ENCODE measurements at regions not wholly inside any gene's neighbourhood (a gene's known extent, or its start where the extent isn't known, plus 50 kb on each side); places are given as distances from the start of the nearest gene placed in this dataset.

DNA sequence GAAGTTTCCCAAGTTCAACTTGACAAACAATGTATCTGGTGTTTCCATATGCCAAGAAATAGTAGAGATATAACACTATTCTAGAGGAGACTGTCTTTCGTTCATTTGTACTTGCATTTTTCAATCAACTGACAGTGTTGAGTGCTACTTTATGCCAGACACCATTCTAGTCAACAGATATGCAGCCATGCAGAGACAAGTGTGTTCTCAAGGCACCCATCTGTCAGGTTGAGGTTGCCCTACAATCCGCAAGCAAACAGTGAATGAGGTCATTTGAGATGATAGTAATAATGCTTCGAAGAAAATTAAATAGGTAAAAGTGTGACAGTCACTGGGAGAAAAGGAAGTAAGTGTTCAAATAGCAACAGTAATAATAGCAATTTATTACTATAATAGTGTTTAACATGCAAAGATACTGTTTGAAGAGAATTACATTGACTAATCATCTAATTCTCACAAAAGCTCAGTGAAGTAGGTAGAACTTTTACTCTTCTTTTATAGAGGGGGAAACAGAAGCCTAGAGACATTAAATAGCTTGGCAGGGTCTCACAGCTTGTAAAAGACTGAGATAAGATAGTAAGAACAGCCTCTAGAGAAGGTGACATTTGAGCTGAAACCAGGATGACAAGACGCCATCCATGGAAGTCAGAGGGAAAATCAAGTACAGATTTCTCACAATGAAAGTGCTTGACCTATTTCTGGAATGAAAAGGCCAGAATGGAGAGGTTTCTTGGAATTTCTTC is 936.9 kb downstream of the SORCS3 start:
- TF ChIP-seq EZH2 (IDR thresholded peaks at IDR 0.05; ENCODE audit: borderline replicate concordance, insufficient read depth, low read depth, low read length, poor library complexity, severe bottlenecking), result no peak
- TF ChIP-seq, protein P1, sequence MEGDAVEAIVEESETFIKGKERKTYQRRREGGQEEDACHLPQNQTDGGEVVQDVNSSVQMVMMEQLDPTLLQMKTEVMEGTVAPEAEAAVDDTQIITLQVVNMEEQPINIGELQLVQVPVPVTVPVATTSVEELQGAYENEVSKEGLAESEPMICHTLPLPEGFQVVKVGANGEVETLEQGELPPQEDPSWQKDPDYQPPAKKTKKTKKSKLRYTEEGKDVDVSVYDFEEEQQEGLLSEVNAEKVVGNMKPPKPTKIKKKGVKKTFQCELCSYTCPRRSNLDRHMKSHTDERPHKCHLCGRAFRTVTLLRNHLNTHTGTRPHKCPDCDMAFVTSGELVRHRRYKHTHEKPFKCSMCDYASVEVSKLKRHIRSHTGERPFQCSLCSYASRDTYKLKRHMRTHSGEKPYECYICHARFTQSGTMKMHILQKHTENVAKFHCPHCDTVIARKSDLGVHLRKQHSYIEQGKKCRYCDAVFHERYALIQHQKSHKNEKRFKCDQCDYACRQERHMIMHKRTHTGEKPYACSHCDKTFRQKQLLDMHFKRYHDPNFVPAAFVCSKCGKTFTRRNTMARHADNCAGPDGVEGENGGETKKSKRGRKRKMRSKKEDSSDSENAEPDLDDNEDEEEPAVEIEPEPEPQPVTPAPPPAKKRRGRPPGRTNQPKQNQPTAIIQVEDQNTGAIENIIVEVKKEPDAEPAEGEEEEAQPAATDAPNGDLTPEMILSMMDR (IDR thresholded peaks at IDR 0.05), result no peak

Data from B cell (primary cell).